ENCODE measurements at regions not wholly inside any gene's neighbourhood (a gene's known extent, or its start where the extent isn't known, plus 50 kb on each side); places are given as distances from the start of the nearest gene placed in this dataset.
A peak's percentile ranks its signal among the peaks of the same experiment; 100 is the strongest.

DNA sequence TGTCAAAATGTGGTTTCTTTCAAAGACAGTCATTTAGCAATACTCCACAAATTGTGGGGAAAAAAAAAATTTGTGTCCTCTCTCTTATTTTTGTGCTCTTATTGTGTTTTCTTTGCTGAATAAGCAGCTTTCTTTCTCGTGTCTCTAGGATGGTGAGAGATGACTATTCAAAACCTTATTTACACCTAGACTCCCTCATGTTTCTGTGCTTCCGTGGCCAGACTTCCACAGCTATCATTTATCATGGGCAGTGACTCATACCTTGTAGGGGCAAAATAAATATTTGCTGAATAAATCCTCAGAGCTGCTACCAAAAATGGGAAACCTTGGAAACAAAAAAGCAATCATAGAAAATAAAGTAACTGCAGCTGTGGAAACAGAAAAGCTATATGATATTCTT is 204.9 kb upstream of the MIR17HG start:
- FAIRE-seq, result no peak
- in situ Hi-C loops (cut with MboI), result no loop called here
- WGBS (ENCODE audit: insufficient coverage, low coverage, missing lambda C conversion rate), result 2% methylated on average over 2 of the region's 2 CpGs

More for the DNA sequence above, 204.9 kb upstream of the MIR17HG start:
- no peak overlapping the region for H3K27ac ChIP-seq (ENCODE audit: extremely low read depth, low read depth, low read length)
- CTCF ChIA-PET (ENCODE audit: low intra/inter-chr PET ratio), result no interaction called here
- intact Hi-C loops (cut with micrococcal nuclease), result no loop called here
- H2AFZ ChIP-seq (ENCODE audit: low read depth, low read length), result no peak overlapping the region
- no peaks in the 10 kb centered on the region for H3K9me3 ChIP-seq (replicated peaks; ENCODE audit: control insufficient read depth, insufficient read depth, low read depth, low read length)
- no peak overlapping the region for H3K4me3 ChIP-seq
- ATAC-seq (no peak), DNase-seq (ENCODE audit: extremely low read depth in 1 of 4, low spot score in 3 of 4) (no peak)
- no peaks in the 10 kb centered on the region for H3K9me1 ChIP-seq (ENCODE audit: control insufficient read depth, insufficient read depth, low read length)
- H3K79me2 ChIP-seq (ENCODE audit: control insufficient read depth, insufficient read depth, low read length), result no peaks in the 10 kb centered on the region
- POLR2A ChIA-PET, result interaction anchor here (0.6 to 0.7 kb wide), 2 partner anchors 322 to 386 kb away, joined by 3 read pairs; no protein-coding TSS in a partner anchor
- H3K9ac ChIP-seq (ENCODE audit: insufficient read depth in 1 of 2, low read depth in 2 of 2, low read length in 2 of 2), result no peak overlapping the region
- H4K20me1 ChIP-seq (replicated peaks; ENCODE audit: control insufficient read depth, insufficient read depth, low read length), result no peaks in the 10 kb centered on the region
- no peaks in the 10 kb centered on the region for H3K27me3 ChIP-seq (ENCODE audit: control insufficient read depth in 2 of 2, insufficient read depth in 2 of 2, low read length in 2 of 2)
- TF ChIP-seq TCF7 (IDR thresholded peaks at IDR 0.05; ENCODE audit: borderline replicate concordance) (no peak), CBX2 (IDR thresholded peaks at IDR 0.05; ENCODE audit: insufficient read depth, low read length, poor library complexity, severe bottlenecking) (no peak), ZNF124 (CRISPR knock-in tag; IDR thresholded peaks at IDR 0.05) (no peak), MAFG (tag; conservative IDR thresholded peaks at IDR 0.05) (peak; percentile 51), MEIS2 (IDR thresholded peaks at IDR 0.05; ENCODE audit: partially characterized antibody) (no peak), ZNF324 (CRISPR knock-in tag; IDR thresholded peaks at IDR 0.05) (no peak), MCM7 (IDR thresholded peaks at IDR 0.05) (no peak), NFYB (IDR thresholded peaks at IDR 0.05; ENCODE audit: extremely low read depth, insufficient read length) (no peak), POLR2AphosphoS5 (IDR thresholded peaks at IDR 0.05; ENCODE audit: control insufficient read depth, insufficient read depth, low read depth, low read length) (no peak), MXI1 (IDR thresholded peaks at IDR 0.05; ENCODE audit: low read depth, low read length) (no peak), ELF2 (CRISPR knock-in tag; IDR thresholded peaks at IDR 0.05) (0 out of 2 replicates have a peak, but pooled peaks have one; percentile 18), STAT5A (IDR thresholded peaks at IDR 0.05; ENCODE audit: borderline replicate concordance, low read length) (no peak), TSC22D4 (tag; IDR thresholded peaks at IDR 0.05) (no peak), ZNF316 (IDR thresholded peaks at IDR 0.05) (peak; percentile 50), XRCC4 (IDR thresholded peaks at IDR 0.05; ENCODE audit: extremely low read depth, insufficient read depth, insufficient read length) (no peak)
- TF ChIP-seq, protein P1, sequence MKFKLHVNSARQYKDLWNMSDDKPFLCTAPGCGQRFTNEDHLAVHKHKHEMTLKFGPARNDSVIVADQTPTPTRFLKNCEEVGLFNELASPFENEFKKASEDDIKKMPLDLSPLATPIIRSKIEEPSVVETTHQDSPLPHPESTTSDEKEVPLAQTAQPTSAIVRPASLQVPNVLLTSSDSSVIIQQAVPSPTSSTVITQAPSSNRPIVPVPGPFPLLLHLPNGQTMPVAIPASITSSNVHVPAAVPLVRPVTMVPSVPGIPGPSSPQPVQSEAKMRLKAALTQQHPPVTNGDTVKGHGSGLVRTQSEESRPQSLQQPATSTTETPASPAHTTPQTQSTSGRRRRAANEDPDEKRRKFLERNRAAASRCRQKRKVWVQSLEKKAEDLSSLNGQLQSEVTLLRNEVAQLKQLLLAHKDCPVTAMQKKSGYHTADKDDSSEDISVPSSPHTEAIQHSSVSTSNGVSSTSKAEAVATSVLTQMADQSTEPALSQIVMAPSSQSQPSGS (CRISPR knock-in tag; IDR thresholded peaks at IDR 0.05), result 0 out of 2 replicates have a peak, but pooled peaks have one; percentile 39
- H3K4me1 ChIP-seq (replicated peaks in 1 of 2; ENCODE audit: control insufficient read depth in 2 of 2, insufficient read depth in 2 of 2, low read length in 2 of 2), result no peaks in the 10 kb centered on the region
- H3K36me3 ChIP-seq (ENCODE audit: control insufficient read depth, insufficient read depth, low read length), result no peaks in the 10 kb centered on the region
- H3K4me2 ChIP-seq (ENCODE audit: insufficient read depth, low read length), result no peak overlapping the region
- no TSS peak for BruUV-seq (replicated peaks)

All from K562 (cell line).